ENCODE measurements at regions not wholly inside any gene's neighbourhood (a gene's known extent, or its start where the extent isn't known, plus 50 kb on each side); places are given as distances from the start of the nearest gene placed in this dataset.
"Not testable (repeated sequence)": the region's sequence is repeated elsewhere in the genome, so short reads cannot be mapped to it uniquely, and the experiment has no call there.

DNA sequence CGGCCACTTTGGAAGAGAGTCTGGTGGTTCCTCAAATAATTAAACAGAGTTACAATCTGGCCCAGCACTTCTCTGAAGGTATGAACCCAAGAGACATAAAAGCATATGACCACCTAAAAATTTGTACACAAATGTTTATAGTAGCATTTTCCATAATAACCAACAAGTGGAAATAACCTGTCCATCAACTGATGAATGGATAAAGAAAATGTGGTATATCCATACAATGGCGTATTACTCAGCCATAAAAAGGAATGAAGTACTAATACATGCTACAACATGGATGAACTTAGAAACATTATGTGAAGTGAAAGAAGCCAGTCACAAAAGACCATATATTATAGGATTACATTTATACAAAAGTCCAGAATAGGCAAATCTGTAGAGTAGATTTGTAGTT is 76.0 kb upstream of the RGPD5 start:
- ChIA-PET POLR2A (no interaction called here), CTCF (no interaction called here)
- Mint-ChIP-seq H3K4me1 (no peaks in the 10 kb centered on the region), H3K36me3 (ENCODE audit: low read depth) (no peaks in the 10 kb centered on the region), H3K9me3 (no peaks in the 10 kb centered on the region), H3K4me3 (no peak overlapping the region), H3K27ac (no peak overlapping the region), H3K27me3 (peaks cover 2% of the 10 kb centered on the region)
- DNase-seq, result no peak

DNA sequence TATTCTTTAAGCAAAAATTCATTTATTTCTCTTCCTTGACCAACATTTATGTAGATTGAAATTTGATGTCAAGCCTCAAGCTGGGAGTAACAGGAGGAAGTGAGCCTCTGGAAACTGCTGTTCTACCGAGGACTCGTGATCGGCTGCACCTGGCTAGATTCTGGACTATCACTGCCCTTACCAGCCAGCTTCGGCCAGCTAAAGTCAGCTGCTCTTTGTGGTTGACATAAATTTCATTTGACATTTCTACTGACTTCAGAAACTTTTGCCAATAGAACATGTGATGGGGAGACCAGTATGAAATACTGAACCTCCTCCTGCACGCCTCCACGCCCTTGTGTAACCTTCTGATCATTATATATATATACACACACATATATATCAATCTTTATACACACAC is 74.2 kb upstream of the RGPD5 start:
- H3K36me3 Mint-ChIP-seq (ENCODE audit: low read depth), result no peaks in the 10 kb centered on the region
- no peaks in the 10 kb centered on the region for H3K9me3 Mint-ChIP-seq

GRCh38 chr2:109720380-109721106 is 73.6 kb upstream of the RGPD5 start:
- CTCF ChIA-PET, result no interaction called here
- Mint-ChIP-seq H3K4me1 (no peaks in the 10 kb centered on the region), H3K36me3 (ENCODE audit: low read depth) (no peaks in the 10 kb centered on the region), H3K9me3 (no peaks in the 10 kb centered on the region), H3K27me3 (peaks cover 2% of the 10 kb centered on the region), H3K4me3 (no peak overlapping the region), H3K27ac (no peak overlapping the region)
- DNase-seq, result no peak
- POLR2A ChIA-PET, result no interaction called here

More for the DNA sequence above, 74.2 kb upstream of the RGPD5 start:
- POLR2A ChIA-PET, result no interaction called here
- H3K27ac Mint-ChIP-seq, result no peak overlapping the region
- no peaks in the 10 kb centered on the region for H3K4me1 Mint-ChIP-seq
- no peak overlapping the region for H3K4me3 Mint-ChIP-seq
- CTCF ChIA-PET, result no interaction called here
- DNase-seq, result no peak
- H3K27me3 Mint-ChIP-seq, result peaks cover 2% of the 10 kb centered on the region

DNA sequence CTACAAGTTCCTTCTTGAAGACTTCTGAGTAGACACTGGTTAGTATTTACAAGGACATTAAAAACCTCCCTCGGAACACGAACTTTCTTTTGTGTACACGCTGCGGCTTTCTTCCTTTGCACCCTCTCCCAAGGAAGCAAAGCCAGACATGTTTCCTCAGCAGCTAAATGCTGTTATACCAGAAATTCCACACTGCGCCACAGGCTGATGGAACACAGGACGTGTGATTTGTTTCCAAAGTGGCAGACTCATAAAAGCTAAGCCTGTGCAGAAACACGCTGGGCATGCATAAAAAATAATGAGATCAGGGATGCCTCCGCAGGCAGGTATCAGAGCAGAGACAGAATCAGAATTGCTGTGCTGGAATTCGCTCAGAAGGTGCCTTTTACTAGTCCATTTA is 73.0 kb upstream of the RGPD5 start:
- Mint-ChIP-seq H3K4me3 (no peak overlapping the region), H3K36me3 (ENCODE audit: low read depth) (no peaks in the 10 kb centered on the region), H3K4me1 (no peaks in the 10 kb centered on the region), H3K27me3 (no peaks in the 10 kb centered on the region), H3K27ac (no peak overlapping the region), H3K9me3 (no peaks in the 10 kb centered on the region)
- DNase-seq, result no peak
- ChIA-PET POLR2A (no interaction called here), CTCF (no interaction called here)

GRCh38 chr2:109721626-109722025 is 72.5 kb upstream of the RGPD5 start:
- no peak overlapping the region for H3K4me3 Mint-ChIP-seq
- H3K27me3 Mint-ChIP-seq, result no peaks in the 10 kb centered on the region
- DNase-seq, result no peak
- no peaks in the 10 kb centered on the region for H3K4me1 Mint-ChIP-seq
- CTCF ChIA-PET, result no interaction called here
- POLR2A ChIA-PET, result no interaction called here
- no peaks in the 10 kb centered on the region for H3K9me3 Mint-ChIP-seq
- no peak overlapping the region for H3K27ac Mint-ChIP-seq
- H3K36me3 Mint-ChIP-seq (ENCODE audit: low read depth), result no peaks in the 10 kb centered on the region

DNA sequence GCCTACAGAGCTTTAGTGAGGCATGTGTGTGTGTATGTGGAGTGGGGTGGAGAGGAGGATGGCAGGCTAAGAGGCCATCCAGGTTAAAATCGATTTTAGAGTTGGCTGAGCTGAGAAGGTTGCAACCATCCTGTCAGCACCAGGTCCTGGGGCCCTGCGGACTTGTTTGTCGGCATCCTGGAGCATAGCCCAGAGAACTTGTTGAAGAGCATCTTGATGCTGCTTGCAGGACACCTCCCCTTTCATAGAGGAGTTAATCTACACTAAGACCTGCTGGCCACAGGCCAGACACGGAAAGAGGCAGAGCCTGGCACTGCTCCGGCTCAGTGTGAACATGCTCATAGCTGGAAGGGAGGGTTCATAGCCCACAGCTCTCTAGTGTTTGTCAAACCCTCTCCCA is 72.1 kb upstream of the RGPD5 start:
- ChIA-PET CTCF (no interaction called here), POLR2A (no interaction called here)
- no peaks in the 10 kb centered on the region for H3K9me3 Mint-ChIP-seq
- H3K36me3 Mint-ChIP-seq (ENCODE audit: low read depth), result no peaks in the 10 kb centered on the region
- H3K4me1 Mint-ChIP-seq, result no peaks in the 10 kb centered on the region
- no peak overlapping the region for H3K4me3 Mint-ChIP-seq
- H3K27ac Mint-ChIP-seq, result no peak overlapping the region
- no peaks in the 10 kb centered on the region for H3K27me3 Mint-ChIP-seq
- no peak for DNase-seq

DNA sequence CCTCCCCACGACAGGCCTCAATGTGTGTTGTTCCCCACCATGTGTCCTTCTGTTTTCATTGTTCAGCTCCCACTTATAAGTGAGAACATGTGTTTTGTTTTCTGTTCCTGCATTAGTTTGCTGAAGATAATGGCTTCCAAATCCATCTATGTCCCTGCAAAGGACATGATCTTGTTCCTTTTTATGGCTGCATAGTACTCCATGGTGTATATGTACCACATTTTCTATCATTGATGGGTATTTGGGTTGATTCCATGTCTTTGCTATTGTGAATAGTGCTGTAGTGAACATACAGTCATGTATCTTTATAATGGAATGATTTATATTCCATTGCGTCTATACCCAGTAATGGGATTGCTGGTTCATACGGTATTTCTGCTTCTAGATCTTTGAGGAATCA is 71.5 kb upstream of the RGPD5 start:
- H3K27me3 Mint-ChIP-seq; CTCF ChIA-PET; POLR2A ChIA-PET; H3K36me3 Mint-ChIP-seq (ENCODE audit: low read depth); H3K4me3 Mint-ChIP-seq; H3K4me1 Mint-ChIP-seq; DNase-seq; H3K27ac Mint-ChIP-seq; H3K9me3 Mint-ChIP-seq: not testable (repeated sequence)

DNA sequence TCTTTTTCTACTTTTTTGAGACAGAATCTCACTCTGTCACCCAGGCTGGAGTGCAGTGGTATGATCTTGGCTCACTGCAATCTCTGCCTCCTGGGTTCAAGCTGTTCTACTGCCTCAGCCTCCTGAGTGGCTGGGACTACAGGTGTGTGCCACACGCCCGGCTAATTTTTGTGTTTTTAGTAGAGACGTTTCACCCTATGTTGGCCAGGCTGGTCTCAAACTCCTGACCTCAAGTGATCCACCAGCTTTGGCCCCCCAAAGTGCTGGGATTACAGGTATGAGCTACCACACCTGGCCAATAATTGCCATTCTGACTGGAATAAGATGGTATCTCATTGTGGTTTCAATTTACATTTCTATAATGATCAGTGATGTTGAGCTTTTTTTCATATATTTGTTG is 71.0 kb upstream of the RGPD5 start:
- H3K4me3 Mint-ChIP-seq; H3K36me3 Mint-ChIP-seq (ENCODE audit: low read depth); H3K4me1 Mint-ChIP-seq; H3K9me3 Mint-ChIP-seq; POLR2A ChIA-PET; CTCF ChIA-PET; DNase-seq; H3K27ac Mint-ChIP-seq; H3K27me3 Mint-ChIP-seq: not testable (repeated sequence)

- ChIA-PET CTCF (no interaction called here), POLR2A (no interaction called here)
- H3K36me3 Mint-ChIP-seq (ENCODE audit: low read depth), result no peaks in the 10 kb centered on the region
- H3K27me3 Mint-ChIP-seq, result peaks cover 2% of the 10 kb centered on the region
- no peaks in the 10 kb centered on the region for H3K4me1 Mint-ChIP-seq
- no peak overlapping the region for H3K4me3 Mint-ChIP-seq
- no peaks in the 10 kb centered on the region for H3K9me3 Mint-ChIP-seq
- DNase-seq, result no peak
- H3K27ac Mint-ChIP-seq, result no peak overlapping the region
Observed at GRCh38 chr2:109724533-109725460, 69.3 kb upstream of the RGPD5 start.

GRCh38 chr2:109726379-109727270 is 67.5 kb upstream of the RGPD5 start:
- CTCF ChIA-PET, result no interaction called here
- POLR2A ChIA-PET, result no interaction called here
- no peak overlapping the region for H3K4me3 Mint-ChIP-seq
- peaks cover 4% of the 10 kb centered on the region for H3K27me3 Mint-ChIP-seq
- no peaks in the 10 kb centered on the region for H3K9me3 Mint-ChIP-seq
- no peak for DNase-seq
- no peak overlapping the region for H3K27ac Mint-ChIP-seq
- no peaks in the 10 kb centered on the region for H3K36me3 Mint-ChIP-seq (ENCODE audit: low read depth)
- no peaks in the 10 kb centered on the region for H3K4me1 Mint-ChIP-seq

- no peaks in the 10 kb centered on the region for H3K9me3 Mint-ChIP-seq
- H3K36me3 Mint-ChIP-seq (ENCODE audit: low read depth), result no peaks in the 10 kb centered on the region
- no peak for DNase-seq
- H3K4me3 Mint-ChIP-seq, result no peak overlapping the region
- H3K27ac Mint-ChIP-seq, result no peak overlapping the region
- peaks cover 7% of the 10 kb centered on the region for H3K27me3 Mint-ChIP-seq
- ChIA-PET CTCF (no interaction called here), POLR2A (no interaction called here)
- no peaks in the 10 kb centered on the region for H3K4me1 Mint-ChIP-seq
Observed at GRCh38 chr2:109727929-109728447, 66.1 kb upstream of the RGPD5 start.

DNA sequence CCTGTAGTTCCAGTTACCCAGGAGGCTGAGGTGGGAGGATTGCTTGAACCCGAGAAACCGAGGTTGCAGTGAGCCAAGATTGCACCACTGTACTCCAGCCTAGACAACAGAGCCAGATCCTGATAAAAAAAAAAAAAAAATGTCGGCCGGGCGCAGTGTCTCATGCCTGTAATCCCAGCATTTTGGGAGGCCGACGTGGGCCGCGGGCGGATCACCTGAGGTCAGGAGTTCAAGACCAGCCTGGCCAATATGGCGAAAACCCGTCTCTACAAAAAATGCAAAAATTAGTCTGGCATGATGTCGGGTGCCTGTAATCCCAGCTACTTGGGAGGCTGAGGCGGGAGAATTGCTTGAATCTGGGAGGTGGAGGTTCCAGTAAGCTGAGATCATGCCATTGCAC is 60.4 kb upstream of the RGPD5 start:
- CTCF ChIA-PET, DNase-seq: not testable (repeated sequence)
- H3K27me3 Mint-ChIP-seq, result peaks cover 23% of the 10 kb centered on the region

GRCh38 chr2:109736177-109736827 is 57.8 kb upstream of the RGPD5 start:
- Mint-ChIP-seq H3K4me3 (no peak overlapping the region), H3K4me1 (no peaks in the 10 kb centered on the region), H3K9me3 (no peaks in the 10 kb centered on the region), H3K27ac (no peak overlapping the region), H3K36me3 (ENCODE audit: low read depth) (no peaks in the 10 kb centered on the region), H3K27me3 (peaks cover 19% of the 10 kb centered on the region)
- ChIA-PET CTCF (interaction anchor here (0.5 to 2.3 kb wide), 3 partner anchors 125 to 193 kb away, joined by 3 to 14 read pairs (median 7); no protein-coding TSS in a partner anchor), POLR2A (no interaction called here)
- peak; percentile 22 for DNase-seq

More for the DNA sequence above, 60.4 kb upstream of the RGPD5 start:
- H3K4me1 Mint-ChIP-seq; H3K9me3 Mint-ChIP-seq; POLR2A ChIA-PET; H3K36me3 Mint-ChIP-seq (ENCODE audit: low read depth); H3K4me3 Mint-ChIP-seq; H3K27ac Mint-ChIP-seq: not testable (repeated sequence)

All from activated CD4-positive, alpha-beta memory T cell treated with anti-CD3 and anti-CD28 coated beads, Interleukin-2, amount 10 ng/mL, durations not matched to agents 7 days and 5 days (primary cell).